Calu3 (cell line): ENCODE measurements at regions not wholly inside any gene's neighbourhood (a gene's known extent, or its start where the extent isn't known, plus 50 kb on each side); places are given as distances from the start of the nearest gene placed in this dataset.

ENCODE experiments used
- BruUV-seq: library from RNA; stranded (reverse); fragments of 400-500 nt; replicated peaks from 2 replicates; lab custom pipeline; 2021; lab: Mats Ljungman, UMichigan
- CTCF ChIA-PET: fragments of 300-600 bp; sonication (Branson Sonifier 250); formaldehyde crosslinking; loops from one replicate; lab custom pipeline; 2022; ENCODE audit warnings: antibody characterized with exemption; lab: Charles Lee
- DNase-seq: peaks from one replicate; pipeline ENCODE4 v3.0.0; 2022
- H3K27ac Mint-ChIP-seq: one replicate; pipeline ENCODE4 v1.8.0; 2022; ENCODE audit warnings: mixed read lengths; ENCODE audit not compliant: unreplicated experiment
- H3K27me3 Mint-ChIP-seq: one replicate; pipeline ENCODE4 v1.8.0; 2022; ENCODE audit warnings: mixed read lengths; ENCODE audit not compliant: unreplicated experiment
- H3K36me3 Mint-ChIP-seq: one replicate; pipeline ENCODE4 v1.8.0; 2022; ENCODE audit warnings: mild to moderate bottlenecking, moderate library complexity, mixed read lengths; ENCODE audit not compliant: insufficient read depth, unreplicated experiment
- H3K4me1 Mint-ChIP-seq: one replicate; pipeline ENCODE4 v1.8.0; 2022; ENCODE audit warnings: mild to moderate bottlenecking, low read depth, mixed read lengths; ENCODE audit not compliant: unreplicated experiment
- H3K4me3 Mint-ChIP-seq: one replicate; pipeline ENCODE4 v1.8.0; 2022; ENCODE audit warnings: mild to moderate bottlenecking, low read depth, moderate library complexity, mixed read lengths; ENCODE audit not compliant: unreplicated experiment
- H3K9me3 Mint-ChIP-seq: one replicate; pipeline ENCODE4 v1.8.0; 2022; ENCODE audit warnings: low read depth, mixed read lengths; ENCODE audit not compliant: unreplicated experiment
- intact Hi-C: fragments of 100-400 bp; cut with micrococcal nuclease; formaldehyde crosslinking; loops from one replicate; pipeline ENCODE4 v1.10.0; 2022; ENCODE audit not compliant: unreplicated experiment
- TF ChIP-seq, protein P1 (sequence below): fragments of 200-600 bp; IDR thresholded peaks from one replicate; pipeline ENCODE4 v1.8.0; 2022; ENCODE audit warnings: antibody characterized with exemption; ENCODE audit not compliant: unreplicated experiment

DNA sequence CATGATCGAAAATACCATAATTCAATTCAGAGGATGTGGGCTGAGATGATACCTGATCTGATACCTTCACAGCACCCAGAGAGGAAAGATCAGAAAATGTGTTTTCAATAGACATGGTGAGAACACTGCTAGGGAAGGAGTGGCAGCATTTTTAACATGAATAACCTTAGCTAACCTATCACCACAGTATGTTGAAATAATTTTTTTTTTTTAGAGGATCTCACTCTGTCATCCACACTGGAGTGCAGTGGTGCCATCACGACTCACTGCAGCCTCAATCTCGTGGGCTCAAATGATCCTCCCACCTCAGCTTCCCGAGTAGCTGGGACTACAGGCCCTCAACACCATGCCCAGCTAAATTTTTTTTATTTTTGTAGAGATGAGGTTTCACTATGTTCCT is 90.5 kb upstream of the RAPGEF2 start:
- Mint-ChIP-seq H3K27me3 (no peaks in the 10 kb centered on the region), H3K36me3 (no peaks in the 10 kb centered on the region), H3K27ac (no peak overlapping the region), H3K9me3 (no peaks in the 10 kb centered on the region), H3K4me3 (no peak overlapping the region), H3K4me1 (peaks cover 8% of the 10 kb centered on the region)
- no TSS peak for BruUV-seq
- intact Hi-C loops = no loop called here
- CTCF ChIA-PET = interaction anchor here (0.8 kb wide), 1 partner anchor 98 kb away, joined by 3 read pairs; no protein-coding TSS in a partner anchor
- TF ChIP-seq, protein P1, sequence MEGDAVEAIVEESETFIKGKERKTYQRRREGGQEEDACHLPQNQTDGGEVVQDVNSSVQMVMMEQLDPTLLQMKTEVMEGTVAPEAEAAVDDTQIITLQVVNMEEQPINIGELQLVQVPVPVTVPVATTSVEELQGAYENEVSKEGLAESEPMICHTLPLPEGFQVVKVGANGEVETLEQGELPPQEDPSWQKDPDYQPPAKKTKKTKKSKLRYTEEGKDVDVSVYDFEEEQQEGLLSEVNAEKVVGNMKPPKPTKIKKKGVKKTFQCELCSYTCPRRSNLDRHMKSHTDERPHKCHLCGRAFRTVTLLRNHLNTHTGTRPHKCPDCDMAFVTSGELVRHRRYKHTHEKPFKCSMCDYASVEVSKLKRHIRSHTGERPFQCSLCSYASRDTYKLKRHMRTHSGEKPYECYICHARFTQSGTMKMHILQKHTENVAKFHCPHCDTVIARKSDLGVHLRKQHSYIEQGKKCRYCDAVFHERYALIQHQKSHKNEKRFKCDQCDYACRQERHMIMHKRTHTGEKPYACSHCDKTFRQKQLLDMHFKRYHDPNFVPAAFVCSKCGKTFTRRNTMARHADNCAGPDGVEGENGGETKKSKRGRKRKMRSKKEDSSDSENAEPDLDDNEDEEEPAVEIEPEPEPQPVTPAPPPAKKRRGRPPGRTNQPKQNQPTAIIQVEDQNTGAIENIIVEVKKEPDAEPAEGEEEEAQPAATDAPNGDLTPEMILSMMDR = no peak
- DNase-seq = no peak

DNA sequence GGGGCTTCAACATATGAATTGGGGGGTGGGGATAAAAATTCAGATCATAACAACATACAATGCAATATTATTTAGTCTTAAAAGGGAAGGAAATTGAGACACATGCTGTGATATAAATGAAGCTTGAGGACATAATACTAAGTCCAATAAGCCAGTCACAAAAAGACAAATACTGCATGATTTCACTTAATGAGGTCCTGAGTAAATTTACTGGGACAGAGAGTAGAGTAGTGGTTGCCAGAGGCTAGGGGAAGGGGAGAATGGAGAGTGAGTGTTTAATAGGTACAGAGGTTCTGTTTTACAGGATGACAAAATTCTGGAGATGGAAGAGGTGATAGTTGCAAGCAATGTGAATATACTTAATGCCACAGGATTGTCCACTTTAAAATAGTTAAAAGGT is 89.2 kb upstream of the RAPGEF2 start:
- Mint-ChIP-seq H3K9me3 (no peaks in the 10 kb centered on the region), H3K36me3 (no peaks in the 10 kb centered on the region), H3K27ac (no peak overlapping the region), H3K4me1 (peaks cover 8% of the 10 kb centered on the region), H3K4me3 (no peak overlapping the region), H3K27me3 (no peaks in the 10 kb centered on the region)
- CTCF ChIA-PET = no interaction called here
- no TSS peak for BruUV-seq
- TF ChIP-seq, protein P1 = no peak
- intact Hi-C loops = no loop called here
- DNase-seq = no peak

DNA sequence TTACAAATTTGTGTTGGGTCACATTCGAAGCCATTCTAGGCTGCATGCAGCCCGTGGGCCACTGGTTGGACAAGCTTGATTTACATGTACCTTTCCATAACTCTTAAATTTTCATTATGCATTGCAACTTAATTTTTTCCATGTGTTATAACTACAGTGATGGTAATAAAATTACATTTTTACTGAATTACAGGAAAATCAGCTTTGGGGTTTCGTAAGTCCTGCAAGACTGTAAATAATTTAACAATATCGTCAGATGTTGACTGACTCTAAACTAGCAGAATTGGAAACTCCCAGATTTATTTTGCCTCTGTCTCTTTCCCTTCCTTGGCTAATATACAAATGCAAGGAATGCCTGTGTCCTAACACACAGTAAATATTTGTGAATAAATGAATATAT is 88.0 kb upstream of the RAPGEF2 start:
- intact Hi-C loops = no loop called here
- CTCF ChIA-PET = no interaction called here
- BruUV-seq = no TSS peak

DNA sequence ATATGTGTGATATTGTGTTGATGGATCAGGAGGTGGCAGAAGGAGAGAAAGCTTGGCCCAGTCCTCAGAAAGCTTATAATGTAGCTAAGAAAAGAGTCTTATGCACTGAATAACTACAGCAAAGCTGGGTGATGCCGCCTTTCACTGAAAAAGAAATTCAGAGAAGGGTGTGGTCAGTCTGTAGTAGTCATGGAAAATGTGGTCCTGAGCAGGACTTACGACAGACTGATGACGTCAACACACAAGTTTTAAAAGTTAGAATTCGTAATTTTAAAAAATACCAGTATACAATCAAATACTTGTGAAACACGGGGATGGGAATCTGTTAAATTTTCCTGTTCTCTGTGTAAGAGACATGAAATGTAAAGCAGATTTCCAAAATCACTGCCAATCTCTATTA is 87.0 kb upstream of the RAPGEF2 start:
- no peaks in the 10 kb centered on the region for H3K9me3 Mint-ChIP-seq
- no peak overlapping the region for H3K4me3 Mint-ChIP-seq
- intact Hi-C loops = no loop called here
- H3K27ac Mint-ChIP-seq = no peak overlapping the region
- TF ChIP-seq, protein P1 = no peak
- H3K27me3 Mint-ChIP-seq = no peaks in the 10 kb centered on the region
- H3K4me1 Mint-ChIP-seq = peaks cover 3% of the 10 kb centered on the region
- no TSS peak for BruUV-seq
- no peak for DNase-seq
- CTCF ChIA-PET = no interaction called here
- H3K36me3 Mint-ChIP-seq = no peaks in the 10 kb centered on the region

More for the DNA sequence above, 88.0 kb upstream of the RAPGEF2 start:
- TF ChIP-seq, protein P1 = no peak
- Mint-ChIP-seq H3K4me1 (peaks cover 8% of the 10 kb centered on the region), H3K27ac (no peak overlapping the region), H3K4me3 (no peak overlapping the region), H3K27me3 (no peaks in the 10 kb centered on the region), H3K9me3 (no peaks in the 10 kb centered on the region), H3K36me3 (no peaks in the 10 kb centered on the region)
- DNase-seq = no peak
